NCI-H146 treated with DMSO at 0.1 percent for 48 hours (cell line): ENCODE measurements at regions not wholly inside any gene's neighbourhood (a gene's known extent, or its start where the extent isn't known, plus 50 kb on each side); places are given as distances from the start of the nearest gene placed in this dataset.
A peak's percentile ranks its signal among the peaks of the same experiment; 100 is the strongest.
"Not testable (repeated sequence)": the region's sequence is repeated elsewhere in the genome, so short reads cannot be mapped to it uniquely, and the experiment has no call there.

Source experiments
- DNase-seq: peaks from one replicate; lab custom pipeline; 2025; ENCODE audit not compliant: unreplicated experiment; lab: John Stamatoyannopoulos, UW

GRCh38 chr17:20935740-20936139, 107.1 kb downstream of the USP22 start:
- DNase-seq, result no peak

- DNase-seq, result no peak
Observed at GRCh38 chr17:20938244-20938643, 104.6 kb downstream of the USP22 start.

- DNase-seq, result no peak
Observed at GRCh38 chr17:20938988-20939615, 103.7 kb downstream of the USP22 start.

DNA sequence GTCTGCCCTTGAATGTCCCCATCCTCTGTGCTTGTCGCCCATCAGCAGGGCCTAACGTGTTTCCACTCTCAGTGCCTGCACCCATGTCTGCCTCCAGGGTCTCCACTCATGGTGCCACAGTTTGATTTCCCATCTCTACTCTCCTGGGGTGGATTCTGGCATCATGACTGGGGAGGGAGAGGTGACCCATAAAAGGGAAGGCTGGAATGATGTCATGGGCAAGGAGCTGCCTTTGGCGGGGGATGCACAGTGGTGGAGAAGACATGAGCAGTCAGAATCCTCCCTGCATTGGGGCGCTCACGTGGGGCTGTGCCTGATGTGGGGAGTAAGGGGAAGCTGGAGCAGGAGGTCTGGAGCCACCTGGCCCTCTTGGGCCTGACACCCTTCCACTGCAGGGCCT, 100.9 kb downstream of the USP22 start:
- no peak for DNase-seq

DNA sequence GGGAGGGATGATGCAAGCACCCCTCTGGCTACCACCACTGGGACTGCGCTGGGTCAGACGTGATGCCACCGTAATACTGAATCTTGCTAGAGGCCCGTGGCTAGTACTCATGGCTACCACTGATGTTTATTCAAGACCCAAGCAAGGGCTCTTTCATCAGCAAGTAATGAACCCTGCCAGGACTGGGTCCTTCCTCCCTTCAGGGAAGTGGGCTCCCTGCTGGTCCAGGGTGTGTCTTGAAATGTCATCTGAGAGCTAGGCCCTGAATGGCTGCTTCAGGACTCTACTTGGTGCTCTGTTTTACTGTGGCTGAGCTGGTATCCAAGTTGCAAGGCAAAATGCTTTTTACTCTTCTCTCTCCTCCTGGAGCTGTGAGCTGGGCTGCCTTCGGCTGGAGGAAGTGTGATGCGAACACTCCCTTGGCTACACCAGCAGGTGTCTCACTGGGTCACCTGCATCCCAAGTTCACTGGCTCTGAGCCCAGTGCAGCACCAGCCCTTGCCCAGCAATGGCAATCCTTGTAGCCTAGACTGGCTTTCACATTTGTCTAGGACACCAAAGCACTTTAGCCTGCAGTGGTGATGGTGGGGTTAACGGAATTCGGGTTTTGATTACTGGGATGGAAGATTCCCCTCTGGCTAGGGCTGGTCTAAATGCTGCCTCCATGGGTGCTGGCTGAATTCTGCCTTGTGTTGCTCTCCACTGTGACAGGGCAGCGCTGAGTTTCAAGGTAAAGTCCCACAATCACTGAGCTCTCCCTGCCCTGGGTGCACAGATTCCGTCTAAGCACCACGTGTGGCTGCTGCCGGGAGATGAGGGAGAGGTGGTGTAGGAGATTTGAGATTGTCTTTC, 98.6 kb downstream of the USP22 start:
- DNase-seq, result peak; percentile 82

- DNase-seq, result not testable (repeated sequence)
Observed at GRCh38 chr17:20947708-20948107, 95.1 kb downstream of the USP22 start.

DNA sequence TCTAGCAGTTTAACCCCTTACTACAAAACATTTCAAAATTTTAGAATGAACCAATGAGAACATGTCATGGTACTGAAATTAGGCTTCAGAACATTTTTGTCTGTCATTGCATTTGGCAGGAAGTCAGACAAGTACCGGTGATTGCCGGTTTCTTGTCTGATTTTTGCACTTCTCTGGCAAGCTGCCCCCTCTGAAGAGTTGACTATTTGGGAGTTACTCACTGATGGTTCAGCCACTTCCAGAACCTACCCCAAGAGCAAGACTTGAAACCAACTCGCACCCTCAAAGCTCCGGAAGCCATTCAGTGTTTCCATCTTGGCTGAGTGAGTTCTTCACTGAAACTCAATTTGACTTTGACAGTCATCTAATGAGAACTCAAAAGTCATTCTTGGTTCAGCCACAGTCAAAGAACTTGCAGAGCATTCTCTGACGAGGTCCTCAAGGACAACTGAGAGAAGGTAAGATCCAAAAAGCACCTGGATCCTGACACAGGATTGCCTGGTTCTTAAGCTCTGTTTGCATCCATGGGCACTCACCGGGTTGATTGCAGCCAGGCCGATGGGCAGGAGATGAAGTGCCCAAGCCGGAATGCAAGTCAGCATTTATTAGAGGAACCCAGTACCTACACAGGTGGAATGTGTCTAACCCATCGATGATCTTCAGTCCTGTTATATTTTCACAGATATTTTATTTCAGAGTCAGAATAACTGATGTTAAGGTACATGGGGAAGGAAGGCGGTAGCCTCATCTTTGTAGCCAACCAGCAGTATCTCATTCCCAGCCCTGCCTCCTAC, 93.6 kb downstream of the USP22 start:
- DNase-seq, result no peak
